PFSK-1 (cell line): ENCODE measurements at regions not wholly inside any gene's neighbourhood (a gene's known extent, or its start where the extent isn't known, plus 50 kb on each side); places are given as distances from the start of the nearest gene placed in this dataset.

Experiments
- FOXP2 ChIP-seq: optimal IDR thresholded peaks from 2 replicates; pipeline ENCODE3; 2011; ENCODE audit warnings: borderline replicate concordance, control low read depth, inconsistent platforms; ENCODE audit not compliant: insufficient read depth; ENCODE audit errors: extremely low read length, extremely low read depth
- POLR2AphosphoS5 ChIP-seq: IDR thresholded peaks from 2 replicates; pipeline ENCODE4 v1.6.1; 2012; ENCODE audit warnings: low read depth, mild to moderate bottlenecking, control low read depth, low read length, moderate library complexity
- REST ChIP-seq, 2 experiments: IDR thresholded peaks; 2 replicates each; pipeline versions ENCODE4 v1.6.1 to v1.8.0; 2011 to 2012; ENCODE audit warnings: low read depth in 2 of 2, low read length in 2 of 2, control low read depth in 1 of 2, inconsistent platforms in 1 of 2, mild to moderate bottlenecking in 1 of 2, moderate library complexity in 1 of 2; ENCODE audit not compliant: insufficient read depth in 1 of 2
- SIN3A ChIP-seq: IDR thresholded peaks from 2 replicates; pipeline ENCODE4 v1.6.1; 2012; ENCODE audit warnings: mild to moderate bottlenecking, low read length, moderate library complexity, borderline replicate concordance; ENCODE audit not compliant: insufficient read depth
- TAF1 ChIP-seq: IDR thresholded peaks from 2 replicates; pipeline ENCODE4 v1.6.1; 2012; ENCODE audit warnings: low read length, control low read depth, borderline replicate concordance; ENCODE audit not compliant: insufficient read depth

DNA sequence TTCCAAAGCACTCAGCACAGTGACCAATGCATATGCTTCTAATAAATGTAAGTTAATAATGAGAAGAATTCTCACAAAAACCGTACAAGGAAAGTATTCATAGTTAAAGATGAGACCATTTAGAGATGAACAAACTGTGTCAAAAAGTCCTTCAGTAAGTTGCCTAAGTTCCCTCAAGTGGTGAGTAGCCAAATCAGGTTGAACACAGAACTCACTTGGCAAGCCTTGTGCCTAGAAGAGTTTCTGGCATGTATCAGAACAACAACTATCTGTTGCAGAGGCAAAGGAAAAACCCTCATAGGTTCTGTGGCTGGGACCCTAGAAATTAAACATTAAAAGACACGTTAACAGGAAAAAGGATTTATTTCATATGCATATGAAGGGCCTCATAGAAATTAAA, 129.6 kb upstream of the DOK5 start:
- TF ChIP-seq POLR2AphosphoS5 (no peak), REST (IDR thresholded peaks at IDR 0.05; ENCODE audit: insufficient read depth in 1 of 2, low read depth in 2 of 2, low read length in 2 of 2) (no peak), FOXP2 (no peak), TAF1 (no peak), SIN3A (no peak)

DNA sequence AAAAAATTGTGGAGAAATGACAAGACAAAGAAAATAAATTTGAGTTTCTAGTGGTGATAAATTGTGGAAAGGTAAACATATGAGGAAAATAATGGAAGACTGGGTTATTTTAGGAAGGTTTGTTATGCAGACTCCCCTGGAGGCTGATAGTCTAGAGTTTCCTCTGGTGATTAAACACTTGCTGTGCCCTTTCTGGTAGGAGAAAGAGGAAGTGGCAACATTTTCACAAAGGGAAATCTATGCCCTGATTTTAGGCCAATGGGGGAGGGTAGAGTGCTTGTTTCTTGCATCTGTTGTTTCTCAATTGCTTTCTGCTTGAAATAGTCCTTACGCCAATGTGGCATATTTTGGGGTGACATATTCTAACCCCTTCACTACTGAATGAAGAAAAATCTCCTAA, 129.1 kb upstream of the DOK5 start:
- TF ChIP-seq TAF1 (no peak), REST (IDR thresholded peaks at IDR 0.05; ENCODE audit: insufficient read depth in 1 of 2, low read depth in 2 of 2, low read length in 2 of 2) (no peak), POLR2AphosphoS5 (no peak)

DNA sequence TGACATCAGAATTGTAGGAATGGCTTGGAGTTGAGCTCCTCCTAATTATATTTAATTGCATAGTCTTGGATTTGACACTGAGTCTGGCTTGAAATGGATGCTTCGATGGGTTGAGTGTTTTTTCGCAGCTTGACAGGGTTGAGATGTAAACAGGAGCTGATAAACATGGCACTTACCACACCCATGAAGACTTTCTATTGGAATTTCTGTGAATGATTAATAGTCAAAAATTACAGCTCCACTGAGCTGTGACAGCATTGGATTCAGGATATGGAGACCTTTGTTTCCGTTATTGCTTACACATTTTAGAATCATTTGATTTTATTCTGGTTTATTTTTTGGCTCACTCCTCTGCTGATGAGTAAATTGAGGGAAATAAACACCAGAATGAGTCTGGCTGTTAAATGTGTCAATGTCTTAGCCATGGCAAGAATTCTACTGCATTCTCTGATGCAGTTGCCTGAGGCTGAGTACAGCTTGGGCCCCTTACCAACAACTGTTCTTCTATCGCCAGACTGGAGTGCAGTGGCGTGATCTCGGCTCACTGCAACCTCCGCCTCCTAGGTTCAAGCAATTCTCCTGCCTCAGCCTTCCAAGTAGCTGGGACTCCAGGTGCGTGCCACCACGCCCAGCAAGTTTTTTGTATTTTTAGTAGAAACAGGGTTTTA, 128.1 kb upstream of the DOK5 start:
- TF ChIP-seq TAF1 = no peak
- no peak for TF ChIP-seq POLR2AphosphoS5

- TF ChIP-seq POLR2AphosphoS5 (no peak), TAF1 (no peak), FOXP2 (no peak), SIN3A (no peak), REST (IDR thresholded peaks at IDR 0.05; ENCODE audit: insufficient read depth in 1 of 2, low read depth in 2 of 2, low read length in 2 of 2) (no peak)
Observed at GRCh38 chr20:54350415-54350814, 125.0 kb upstream of the DOK5 start.

GRCh38 chr20:54351371-54352136, 123.8 kb upstream of the DOK5 start:
- TF ChIP-seq TAF1 (no peak), POLR2AphosphoS5 (no peak), FOXP2 (no peak)

GRCh38 chr20:54353292-54353691, 122.1 kb upstream of the DOK5 start:
- no peak for TF ChIP-seq TAF1
- no peak for TF ChIP-seq REST (IDR thresholded peaks at IDR 0.05; ENCODE audit: insufficient read depth in 1 of 2, low read depth in 2 of 2, low read length in 2 of 2)
- TF ChIP-seq POLR2AphosphoS5 = no peak
- TF ChIP-seq FOXP2 = no peak
- no peak for TF ChIP-seq SIN3A
